GM23338 (cell line): ENCODE measurements at regions not wholly inside any gene's neighbourhood (a gene's known extent, or its start where the extent isn't known, plus 50 kb on each side); places are given as distances from the start of the nearest gene placed in this dataset.

Source experiments
- ATAC-seq: fragments of 200-7000 bp; cut with Tn5 transposase; 3 replicates; pipeline ENCODE4 v1.9.1; 2020
- DNase-seq: peaks from one replicate; pipeline ENCODE4 v3.0.0-alpha.2; 2015; ENCODE audit warnings: low spot score
- H2AFZ ChIP-seq: fragments of 200-600 bp; sonication (generic); 2 replicates; pipeline ENCODE4 v1.8.0; 2016; ENCODE audit warnings: antibody characterized with exemption, mild to moderate bottlenecking, moderate library complexity
- H3F3A ChIP-seq: fragments of 200-600 bp; sonication (generic); replicated peaks from 2 replicates; pipeline ENCODE4 v1.8.0; 2017; ENCODE audit warnings: antibody characterized with exemption, mixed run types, low read depth
- H3K27ac ChIP-seq: fragments of 200-600 bp; sonication (generic); 2 replicates; pipeline ENCODE4 v1.6.1; 2016; ENCODE audit warnings: low read depth
- H3K27me3 ChIP-seq: fragments of 200-600 bp; sonication (generic); 2 replicates; pipeline ENCODE4 v1.8.0; 2016; ENCODE audit warnings: mild to moderate bottlenecking, mixed run types, moderate library complexity; ENCODE audit not compliant: insufficient read depth
- H3K36me3 ChIP-seq: fragments of 200-600 bp; sonication (generic); 2 replicates; pipeline ENCODE4 v1.8.0; 2016; ENCODE audit warnings: mild to moderate bottlenecking; ENCODE audit not compliant: insufficient read depth
- H3K4me1 ChIP-seq: fragments of 200-600 bp; sonication (generic); 2 replicates; pipeline ENCODE4 v1.8.0; 2016; ENCODE audit warnings: mild to moderate bottlenecking, moderate library complexity; ENCODE audit not compliant: insufficient read depth
- H3K4me2 ChIP-seq: fragments of 200-600 bp; sonication (generic); 2 replicates; pipeline ENCODE4 v1.7.1; 2017; ENCODE audit warnings: mixed run types
- H3K4me3 ChIP-seq: fragments of 200-600 bp; sonication (generic); 2 replicates; pipeline ENCODE4 v1.6.1; 2016; ENCODE audit warnings: mixed run types
- H3K79me2 ChIP-seq: fragments of 200-600 bp; sonication (generic); replicated peaks from 2 replicates; pipeline ENCODE4 v1.8.0; 2017; ENCODE audit warnings: mild to moderate bottlenecking; ENCODE audit not compliant: insufficient read depth
- H3K9me2 ChIP-seq: fragments of 200-600 bp; sonication (generic); 2 replicates; pipeline ENCODE4 v1.8.0; 2017; ENCODE audit not compliant: insufficient read depth
- H4K20me1 ChIP-seq: fragments of 200-600 bp; sonication (generic); replicated peaks from 2 replicates; pipeline ENCODE4 v1.8.0; 2017; ENCODE audit warnings: mild to moderate bottlenecking; ENCODE audit not compliant: insufficient read depth
- H3K27ac Mint-ChIP-seq: 2 replicates; pipeline ENCODE4 v1.8.0; 2020; ENCODE audit warnings: inconsistent platforms, mild to moderate bottlenecking, moderate library complexity, mixed read lengths
- H3K27me3 Mint-ChIP-seq: 3 replicates; pipeline ENCODE4 v1.8.0; 2022; ENCODE audit warnings: low read depth, mild to moderate bottlenecking, moderate library complexity, mixed read lengths, inconsistent platforms; ENCODE audit not compliant: insufficient read depth, poor library complexity
- H3K36me3 Mint-ChIP-seq: 3 replicates; pipeline ENCODE4 v1.8.0; 2021; ENCODE audit warnings: low read depth, mild to moderate bottlenecking, inconsistent platforms, moderate library complexity, mixed read lengths
- H3K4me1 Mint-ChIP-seq: 3 replicates; pipeline ENCODE4 v1.8.0; 2020; ENCODE audit warnings: mild to moderate bottlenecking, inconsistent platforms, mixed read lengths
- H3K4me3 Mint-ChIP-seq: 3 replicates; pipeline ENCODE4 v1.8.0; 2021; ENCODE audit warnings: moderate library complexity, mild to moderate bottlenecking, inconsistent platforms, mixed read lengths
- H3K9me3 Mint-ChIP-seq: 3 replicates; pipeline ENCODE4 v1.8.0; 2020; ENCODE audit warnings: moderate library complexity, mild to moderate bottlenecking, inconsistent platforms, mixed read lengths
- CREB1 ChIP-seq: fragments of 250-450 bp; sonication (Bioruptor Pico); IDR thresholded peaks from 2 replicates; pipeline ENCODE4 v1.5.0; 2020; ENCODE audit warnings: low read depth, mild to moderate bottlenecking, moderate library complexity
- EZH2 ChIP-seq: fragments of 200-600 bp; sonication (generic); IDR thresholded peaks from one replicate; pipeline ENCODE4 v1.8.0; 2017; ENCODE audit warnings: antibody characterized with exemption, mild to moderate bottlenecking, low read depth; ENCODE audit not compliant: unreplicated experiment
- EZH2phosphoT487 ChIP-seq: fragments of 200-600 bp; sonication (generic); IDR thresholded peaks from one replicate; pipeline ENCODE4 v1.8.1; 2018; ENCODE audit warnings: antibody characterized with exemption; ENCODE audit not compliant: unreplicated experiment
- JUNB ChIP-seq: IDR thresholded peaks from one replicate; pipeline ENCODE4 v1.6.1; 2016; ENCODE audit warnings: antibody characterized with exemption; ENCODE audit not compliant: unreplicated experiment
- NANOG ChIP-seq: IDR thresholded peaks from 2 replicates; pipeline ENCODE4 v1.6.1; 2016; ENCODE audit warnings: antibody characterized with exemption, borderline replicate concordance
- POLR2AphosphoS5 ChIP-seq: IDR thresholded peaks from 2 replicates; pipeline ENCODE4 v1.6.1; 2016; ENCODE audit warnings: antibody characterized with exemption, low read depth
- STAT1 ChIP-seq: IDR thresholded peaks from one replicate; pipeline ENCODE4 v1.6.1; 2016; ENCODE audit warnings: antibody characterized with exemption; ENCODE audit not compliant: unreplicated experiment
- ZNF114 ChIP-seq: fragments of 250-450 bp; sonication (Bioruptor Pico); IDR thresholded peaks from 2 replicates; pipeline ENCODE4 v1.5.0; 2020; ENCODE audit warnings: mild to moderate bottlenecking, moderate library complexity
- ZNF331 ChIP-seq: fragments of 250-450 bp; sonication (Bioruptor Pico); IDR thresholded peaks from 2 replicates; pipeline ENCODE4 v1.5.0; 2020; ENCODE audit warnings: low read depth, mild to moderate bottlenecking, moderate library complexity
- TF ChIP-seq, protein P1 (sequence below): fragments of 250-450 bp; sonication (Bioruptor Pico); IDR thresholded peaks from 2 replicates; pipeline ENCODE4 v1.5.0; 2020; ENCODE audit warnings: mild to moderate bottlenecking, moderate library complexity
- TF ChIP-seq, protein P2 (sequence below): IDR thresholded peaks from 2 replicates; pipeline ENCODE4 v1.6.1; 2016; ENCODE audit warnings: antibody characterized with exemption
- TF ChIP-seq, protein P3 (sequence below), 2 experiments: fragments of 200-600 bp in 1 of 2; sonication (generic) in 1 of 2; conservative IDR thresholded peaks; 2 replicates each; pipeline versions ENCODE4 v1.5.1 to v1.6.1; 2016 to 2017; ENCODE audit warnings: antibody characterized with exemption in 2 of 2, low read depth in 2 of 2, mild to moderate bottlenecking in 2 of 2, moderate library complexity in 1 of 2
- TF ChIP-seq, protein P4 (sequence below): IDR thresholded peaks from one replicate; pipeline ENCODE4 v1.6.1; 2018; ENCODE audit warnings: antibody characterized with exemption; ENCODE audit not compliant: unreplicated experiment

DNA sequence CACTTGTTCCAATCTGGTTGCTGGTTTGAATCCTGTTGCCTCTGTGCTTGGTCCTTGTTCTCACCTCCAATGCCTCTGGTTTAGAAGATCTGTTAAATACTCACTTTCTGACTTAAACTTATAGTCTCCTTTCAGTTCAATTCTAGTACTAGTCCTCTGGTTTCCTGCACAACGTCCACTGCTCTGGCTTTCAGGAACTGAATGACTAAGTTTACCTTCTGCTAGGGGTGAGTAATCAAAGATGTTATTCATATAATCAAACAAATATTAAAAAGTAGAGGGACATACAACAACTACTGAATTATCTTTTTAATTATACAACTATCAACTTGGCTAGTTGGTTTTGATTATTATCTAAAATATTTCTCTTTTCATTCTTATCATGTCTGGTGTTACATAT, 496.4 kb upstream of the TOM1L1 start:
- peaks cover 10% of the 10 kb centered on the region; the same call in 1 of the 2 replicates for H3K9me2 ChIP-seq
- no peak for ATAC-seq
- H3K27ac ChIP-seq, result no peak overlapping the region
- H3K4me3 ChIP-seq, result no peak overlapping the region
- H3K27ac Mint-ChIP-seq, result no peak overlapping the region
- H3K9me3 Mint-ChIP-seq, result no peaks in the 10 kb centered on the region; the same call in 2 of the 3 replicates
- DNase-seq, result no peak
- H2AFZ ChIP-seq, result no peak overlapping the region
- no peaks in the 10 kb centered on the region; the same call in 1 of the 3 replicates for H3K4me1 Mint-ChIP-seq
- H3K4me1 ChIP-seq, result no peaks in the 10 kb centered on the region
- H3K4me3 Mint-ChIP-seq, result no peak overlapping the region
- no peaks in the 10 kb centered on the region; the same call in 1 of the 2 replicates for H3K36me3 ChIP-seq
- H3K27me3 ChIP-seq, result no peaks in the 10 kb centered on the region
- H3K27me3 Mint-ChIP-seq, result no peaks in the 10 kb centered on the region
- H3K36me3 Mint-ChIP-seq, result no peaks in the 10 kb centered on the region
- H3K4me2 ChIP-seq, result no peak overlapping the region
- no peak for TF ChIP-seq STAT1
- TF ChIP-seq ZNF331 (CRISPR knock-in tag), result no peak
- TF ChIP-seq, protein P1, sequence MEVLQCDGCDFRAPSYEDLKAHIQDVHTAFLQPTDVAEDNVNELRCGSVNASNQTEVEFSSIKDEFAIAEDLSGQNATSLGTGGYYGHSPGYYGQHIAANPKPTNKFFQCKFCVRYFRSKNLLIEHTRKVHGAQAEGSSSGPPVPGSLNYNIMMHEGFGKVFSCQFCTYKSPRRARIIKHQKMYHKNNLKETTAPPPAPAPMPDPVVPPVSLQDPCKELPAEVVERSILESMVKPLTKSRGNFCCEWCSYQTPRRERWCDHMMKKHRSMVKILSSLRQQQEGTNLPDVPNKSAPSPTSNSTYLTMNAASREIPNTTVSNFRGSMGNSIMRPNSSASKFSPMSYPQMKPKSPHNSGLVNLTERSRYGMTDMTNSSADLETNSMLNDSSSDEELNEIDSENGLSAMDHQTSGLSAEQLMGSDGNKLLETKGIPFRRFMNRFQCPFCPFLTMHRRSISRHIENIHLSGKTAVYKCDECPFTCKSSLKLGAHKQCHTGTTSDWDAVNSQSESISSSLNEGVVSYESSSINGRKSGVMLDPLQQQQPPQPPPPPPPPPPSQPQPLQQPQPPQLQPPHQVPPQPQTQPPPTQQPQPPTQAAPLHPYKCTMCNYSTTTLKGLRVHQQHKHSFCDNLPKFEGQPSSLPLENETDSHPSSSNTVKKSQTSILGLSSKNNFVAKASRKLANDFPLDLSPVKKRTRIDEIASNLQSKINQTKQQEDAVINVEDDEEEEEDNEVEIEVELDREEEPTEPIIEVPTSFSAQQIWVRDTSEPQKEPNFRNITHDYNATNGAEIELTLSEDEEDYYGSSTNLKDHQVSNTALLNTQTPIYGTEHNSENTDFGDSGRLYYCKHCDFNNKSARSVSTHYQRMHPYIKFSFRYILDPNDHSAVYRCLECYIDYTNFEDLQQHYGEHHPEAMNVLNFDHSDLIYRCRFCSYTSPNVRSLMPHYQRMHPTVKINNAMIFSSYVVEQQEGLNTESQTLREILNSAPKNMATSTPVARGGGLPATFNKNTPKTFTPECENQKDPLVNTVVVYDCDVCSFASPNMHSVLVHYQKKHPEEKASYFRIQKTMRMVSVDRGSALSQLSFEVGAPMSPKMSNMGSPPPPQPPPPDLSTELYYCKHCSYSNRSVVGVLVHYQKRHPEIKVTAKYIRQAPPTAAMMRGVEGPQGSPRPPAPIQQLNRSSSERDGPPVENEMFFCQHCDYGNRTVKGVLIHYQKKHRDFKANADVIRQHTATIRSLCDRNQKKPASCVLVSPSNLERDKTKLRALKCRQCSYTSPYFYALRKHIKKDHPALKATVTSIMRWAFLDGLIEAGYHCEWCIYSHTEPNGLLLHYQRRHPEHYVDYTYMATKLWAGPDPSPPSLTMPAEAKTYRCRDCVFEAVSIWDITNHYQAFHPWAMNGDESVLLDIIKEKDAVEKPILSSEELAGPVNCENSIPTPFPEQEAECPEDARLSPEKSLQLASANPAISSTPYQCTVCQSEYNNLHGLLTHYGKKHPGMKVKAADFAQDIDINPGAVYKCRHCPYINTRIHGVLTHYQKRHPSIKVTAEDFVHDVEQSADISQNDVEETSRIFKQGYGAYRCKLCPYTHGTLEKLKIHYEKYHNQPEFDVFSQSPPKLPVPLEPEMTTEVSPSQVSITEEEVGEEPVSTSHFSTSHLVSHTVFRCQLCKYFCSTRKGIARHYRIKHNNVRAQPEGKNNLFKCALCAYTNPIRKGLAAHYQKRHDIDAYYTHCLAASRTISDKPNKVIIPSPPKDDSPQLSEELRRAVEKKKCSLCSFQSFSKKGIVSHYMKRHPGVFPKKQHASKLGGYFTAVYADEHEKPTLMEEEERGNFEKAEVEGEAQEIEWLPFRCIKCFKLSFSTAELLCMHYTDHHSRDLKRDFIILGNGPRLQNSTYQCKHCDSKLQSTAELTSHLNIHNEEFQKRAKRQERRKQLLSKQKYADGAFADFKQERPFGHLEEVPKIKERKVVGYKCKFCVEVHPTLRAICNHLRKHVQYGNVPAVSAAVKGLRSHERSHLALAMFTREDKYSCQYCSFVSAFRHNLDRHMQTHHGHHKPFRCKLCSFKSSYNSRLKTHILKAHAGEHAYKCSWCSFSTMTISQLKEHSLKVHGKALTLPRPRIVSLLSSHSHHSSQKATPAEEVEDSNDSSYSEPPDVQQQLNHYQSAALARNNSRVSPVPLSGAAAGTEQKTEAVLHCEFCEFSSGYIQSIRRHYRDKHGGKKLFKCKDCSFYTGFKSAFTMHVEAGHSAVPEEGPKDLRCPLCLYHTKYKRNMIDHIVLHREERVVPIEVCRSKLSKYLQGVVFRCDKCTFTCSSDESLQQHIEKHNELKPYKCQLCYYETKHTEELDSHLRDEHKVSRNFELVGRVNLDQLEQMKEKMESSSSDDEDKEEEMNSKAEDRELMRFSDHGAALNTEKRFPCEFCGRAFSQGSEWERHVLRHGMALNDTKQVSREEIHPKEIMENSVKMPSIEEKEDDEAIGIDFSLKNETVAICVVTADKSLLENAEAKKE (CRISPR knock-in tag), result no peak
- TF ChIP-seq CREB1, result no peak
- TF ChIP-seq EZH2phosphoT487, result no peak
- TF ChIP-seq JUNB, result no peak
- TF ChIP-seq ZNF114, result no peak
- no peak for TF ChIP-seq EZH2
- TF ChIP-seq POLR2AphosphoS5, result no peak
- TF ChIP-seq, protein P2, sequence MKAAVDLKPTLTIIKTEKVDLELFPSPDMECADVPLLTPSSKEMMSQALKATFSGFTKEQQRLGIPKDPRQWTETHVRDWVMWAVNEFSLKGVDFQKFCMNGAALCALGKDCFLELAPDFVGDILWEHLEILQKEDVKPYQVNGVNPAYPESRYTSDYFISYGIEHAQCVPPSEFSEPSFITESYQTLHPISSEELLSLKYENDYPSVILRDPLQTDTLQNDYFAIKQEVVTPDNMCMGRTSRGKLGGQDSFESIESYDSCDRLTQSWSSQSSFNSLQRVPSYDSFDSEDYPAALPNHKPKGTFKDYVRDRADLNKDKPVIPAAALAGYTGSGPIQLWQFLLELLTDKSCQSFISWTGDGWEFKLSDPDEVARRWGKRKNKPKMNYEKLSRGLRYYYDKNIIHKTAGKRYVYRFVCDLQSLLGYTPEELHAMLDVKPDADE, result no peak
- TF ChIP-seq, protein P3, sequence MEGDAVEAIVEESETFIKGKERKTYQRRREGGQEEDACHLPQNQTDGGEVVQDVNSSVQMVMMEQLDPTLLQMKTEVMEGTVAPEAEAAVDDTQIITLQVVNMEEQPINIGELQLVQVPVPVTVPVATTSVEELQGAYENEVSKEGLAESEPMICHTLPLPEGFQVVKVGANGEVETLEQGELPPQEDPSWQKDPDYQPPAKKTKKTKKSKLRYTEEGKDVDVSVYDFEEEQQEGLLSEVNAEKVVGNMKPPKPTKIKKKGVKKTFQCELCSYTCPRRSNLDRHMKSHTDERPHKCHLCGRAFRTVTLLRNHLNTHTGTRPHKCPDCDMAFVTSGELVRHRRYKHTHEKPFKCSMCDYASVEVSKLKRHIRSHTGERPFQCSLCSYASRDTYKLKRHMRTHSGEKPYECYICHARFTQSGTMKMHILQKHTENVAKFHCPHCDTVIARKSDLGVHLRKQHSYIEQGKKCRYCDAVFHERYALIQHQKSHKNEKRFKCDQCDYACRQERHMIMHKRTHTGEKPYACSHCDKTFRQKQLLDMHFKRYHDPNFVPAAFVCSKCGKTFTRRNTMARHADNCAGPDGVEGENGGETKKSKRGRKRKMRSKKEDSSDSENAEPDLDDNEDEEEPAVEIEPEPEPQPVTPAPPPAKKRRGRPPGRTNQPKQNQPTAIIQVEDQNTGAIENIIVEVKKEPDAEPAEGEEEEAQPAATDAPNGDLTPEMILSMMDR (conservative IDR thresholded peaks at IDR 0.05; ENCODE audit: low read depth in 2 of 2), result no peak
- TF ChIP-seq, protein P4, sequence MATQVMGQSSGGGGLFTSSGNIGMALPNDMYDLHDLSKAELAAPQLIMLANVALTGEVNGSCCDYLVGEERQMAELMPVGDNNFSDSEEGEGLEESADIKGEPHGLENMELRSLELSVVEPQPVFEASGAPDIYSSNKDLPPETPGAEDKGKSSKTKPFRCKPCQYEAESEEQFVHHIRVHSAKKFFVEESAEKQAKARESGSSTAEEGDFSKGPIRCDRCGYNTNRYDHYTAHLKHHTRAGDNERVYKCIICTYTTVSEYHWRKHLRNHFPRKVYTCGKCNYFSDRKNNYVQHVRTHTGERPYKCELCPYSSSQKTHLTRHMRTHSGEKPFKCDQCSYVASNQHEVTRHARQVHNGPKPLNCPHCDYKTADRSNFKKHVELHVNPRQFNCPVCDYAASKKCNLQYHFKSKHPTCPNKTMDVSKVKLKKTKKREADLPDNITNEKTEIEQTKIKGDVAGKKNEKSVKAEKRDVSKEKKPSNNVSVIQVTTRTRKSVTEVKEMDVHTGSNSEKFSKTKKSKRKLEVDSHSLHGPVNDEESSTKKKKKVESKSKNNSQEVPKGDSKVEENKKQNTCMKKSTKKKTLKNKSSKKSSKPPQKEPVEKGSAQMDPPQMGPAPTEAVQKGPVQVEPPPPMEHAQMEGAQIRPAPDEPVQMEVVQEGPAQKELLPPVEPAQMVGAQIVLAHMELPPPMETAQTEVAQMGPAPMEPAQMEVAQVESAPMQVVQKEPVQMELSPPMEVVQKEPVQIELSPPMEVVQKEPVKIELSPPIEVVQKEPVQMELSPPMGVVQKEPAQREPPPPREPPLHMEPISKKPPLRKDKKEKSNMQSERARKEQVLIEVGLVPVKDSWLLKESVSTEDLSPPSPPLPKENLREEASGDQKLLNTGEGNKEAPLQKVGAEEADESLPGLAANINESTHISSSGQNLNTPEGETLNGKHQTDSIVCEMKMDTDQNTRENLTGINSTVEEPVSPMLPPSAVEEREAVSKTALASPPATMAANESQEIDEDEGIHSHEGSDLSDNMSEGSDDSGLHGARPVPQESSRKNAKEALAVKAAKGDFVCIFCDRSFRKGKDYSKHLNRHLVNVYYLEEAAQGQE, result no peak
- TF ChIP-seq NANOG, result no peak
- no peaks in the 10 kb centered on the region for H3K79me2 ChIP-seq
- no peaks in the 10 kb centered on the region for H3F3A ChIP-seq
- no peaks in the 10 kb centered on the region for H4K20me1 ChIP-seq
